Caco-2 (cell line): ENCODE measurements at regions not wholly inside any gene's neighbourhood (a gene's known extent, or its start where the extent isn't known, plus 50 kb on each side); places are given as distances from the start of the nearest gene placed in this dataset.

Source experiments
- BruUV-seq: library from RNA; stranded (reverse); fragments of 400-500 nt; replicated peaks from 2 replicates; lab custom pipeline; 2021; lab: Mats Ljungman, UMichigan
- CTCF ChIA-PET: fragments of 300-600 bp; sonication (Branson Sonifier 250); formaldehyde crosslinking; loops from one replicate; lab custom pipeline; 2022; ENCODE audit warnings: antibody characterized with exemption; lab: Charles Lee
- POLR2A ChIA-PET: fragments of 300-600 bp; sonication (Branson Sonifier 250); formaldehyde crosslinking; loops from one replicate; lab custom pipeline; 2022; ENCODE audit warnings: antibody characterized with exemption; lab: Charles Lee
- DNase-seq, 2 experiments: peaks; one replicate each; pipeline versions ENCODE4 v3.0.0 to v3.0.0-alpha.2; 2020 to 2022
- H3K27me3 ChIP-seq: replicated peaks from 2 replicates; pipeline ENCODE4 v1.6.0; 2011; ENCODE audit warnings: low read length; ENCODE audit not compliant: control insufficient read depth, insufficient read depth
- H3K36me3 ChIP-seq: 2 replicates; pipeline ENCODE4 v1.5.1; 2011; ENCODE audit warnings: low read length; ENCODE audit not compliant: control insufficient read depth, insufficient read depth
- H3K4me1 ChIP-seq: fragments of 250-450 bp; sonication (Bioruptor Pico); 2 replicates; pipeline ENCODE4 v1.5.1; 2020; ENCODE audit warnings: mild to moderate bottlenecking
- H3K4me3 ChIP-seq: 2 replicates; pipeline ENCODE4 v1.5.1; 2011; ENCODE audit warnings: low read depth, mild to moderate bottlenecking, control low read depth, low read length
- H3K9me3 ChIP-seq: fragments of 250-450 bp; sonication (Bioruptor Pico); 2 replicates; pipeline ENCODE4 v1.5.1; 2020; ENCODE audit warnings: mild to moderate bottlenecking, moderate library complexity
- H3K27ac Mint-ChIP-seq: one replicate; pipeline ENCODE4 v1.8.0; 2022; ENCODE audit warnings: mixed read lengths; ENCODE audit not compliant: unreplicated experiment
- H3K27me3 Mint-ChIP-seq: one replicate; pipeline ENCODE4 v1.8.0; 2022; ENCODE audit warnings: mixed read lengths; ENCODE audit not compliant: insufficient read depth, unreplicated experiment
- H3K36me3 Mint-ChIP-seq: one replicate; pipeline ENCODE4 v1.8.0; 2022; ENCODE audit warnings: mild to moderate bottlenecking, mixed read lengths; ENCODE audit not compliant: insufficient read depth, unreplicated experiment
- H3K4me1 Mint-ChIP-seq: one replicate; pipeline ENCODE4 v1.8.0; 2022; ENCODE audit warnings: low read depth, mixed read lengths; ENCODE audit not compliant: unreplicated experiment
- H3K4me3 Mint-ChIP-seq: one replicate; pipeline ENCODE4 v1.8.0; 2022; ENCODE audit warnings: mild to moderate bottlenecking, moderate library complexity, mixed read lengths; ENCODE audit not compliant: unreplicated experiment
- H3K9me3 Mint-ChIP-seq: one replicate; pipeline ENCODE4 v1.8.0; 2022; ENCODE audit warnings: mixed read lengths; ENCODE audit not compliant: unreplicated experiment
- intact Hi-C: fragments of 100-400 bp; cut with micrococcal nuclease; formaldehyde crosslinking; loops from one replicate; pipeline ENCODE4 v1.10.0; 2022; ENCODE audit not compliant: unreplicated experiment
- TF ChIP-seq, protein P1 (sequence below), 2 experiments: fragments of 200-600 bp in 1 of 2; IDR thresholded peaks; 1 replicate in 1 of 2; 2 replicates in 1 of 2; pipeline versions ENCODE4 v1.5.1 to v1.8.0; 2011 to 2022; ENCODE audit warnings: antibody characterized with exemption in 1 of 2, control low read depth in 1 of 2, inconsistent platforms in 1 of 2, low read depth in 1 of 2, low read length in 1 of 2, mild to moderate bottlenecking in 1 of 2, moderate library complexity in 1 of 2; ENCODE audit not compliant: insufficient read depth in 1 of 2, severe bottlenecking in 1 of 2, unreplicated experiment in 1 of 2

GRCh38 chr7:67542916-67543315 lies 546.3 kb downstream of the TYW1 start:
- H3K4me1 Mint-ChIP-seq = no peaks in the 10 kb centered on the region
- H3K9me3 Mint-ChIP-seq = no peaks in the 10 kb centered on the region
- H3K27me3 Mint-ChIP-seq = no peaks in the 10 kb centered on the region
- Histone ChIP-seq H3K27me3 (no peaks in the 10 kb centered on the region), H3K4me3 (no peak overlapping the region), H3K9me3 (no peaks in the 10 kb centered on the region), H3K4me1 (no peaks in the 10 kb centered on the region), H3K36me3 (no peaks in the 10 kb centered on the region)
- POLR2A ChIA-PET = no interaction called here
- no peaks in the 10 kb centered on the region for H3K36me3 Mint-ChIP-seq
- no TSS peak for BruUV-seq
- intact Hi-C loops = no loop called here
- TF ChIP-seq, protein P1, sequence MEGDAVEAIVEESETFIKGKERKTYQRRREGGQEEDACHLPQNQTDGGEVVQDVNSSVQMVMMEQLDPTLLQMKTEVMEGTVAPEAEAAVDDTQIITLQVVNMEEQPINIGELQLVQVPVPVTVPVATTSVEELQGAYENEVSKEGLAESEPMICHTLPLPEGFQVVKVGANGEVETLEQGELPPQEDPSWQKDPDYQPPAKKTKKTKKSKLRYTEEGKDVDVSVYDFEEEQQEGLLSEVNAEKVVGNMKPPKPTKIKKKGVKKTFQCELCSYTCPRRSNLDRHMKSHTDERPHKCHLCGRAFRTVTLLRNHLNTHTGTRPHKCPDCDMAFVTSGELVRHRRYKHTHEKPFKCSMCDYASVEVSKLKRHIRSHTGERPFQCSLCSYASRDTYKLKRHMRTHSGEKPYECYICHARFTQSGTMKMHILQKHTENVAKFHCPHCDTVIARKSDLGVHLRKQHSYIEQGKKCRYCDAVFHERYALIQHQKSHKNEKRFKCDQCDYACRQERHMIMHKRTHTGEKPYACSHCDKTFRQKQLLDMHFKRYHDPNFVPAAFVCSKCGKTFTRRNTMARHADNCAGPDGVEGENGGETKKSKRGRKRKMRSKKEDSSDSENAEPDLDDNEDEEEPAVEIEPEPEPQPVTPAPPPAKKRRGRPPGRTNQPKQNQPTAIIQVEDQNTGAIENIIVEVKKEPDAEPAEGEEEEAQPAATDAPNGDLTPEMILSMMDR (IDR thresholded peaks at IDR 0.05; ENCODE audit: insufficient read depth in 1 of 2, low read depth in 1 of 2, low read length in 1 of 2, severe bottlenecking in 1 of 2, unreplicated experiment in 1 of 2) = no peak
- no peak overlapping the region for H3K4me3 Mint-ChIP-seq
- CTCF ChIA-PET = no interaction called here
- DNase-seq = no peak
- H3K27ac Mint-ChIP-seq = no peak overlapping the region

- Mint-ChIP-seq H3K4me3 (no peak overlapping the region), H3K27me3 (no peaks in the 10 kb centered on the region), H3K9me3 (no peaks in the 10 kb centered on the region), H3K27ac (no peak overlapping the region), H3K36me3 (no peaks in the 10 kb centered on the region), H3K4me1 (no peaks in the 10 kb centered on the region)
- no TSS peak for BruUV-seq
- H3K36me3 ChIP-seq = no peaks in the 10 kb centered on the region
- no peaks in the 10 kb centered on the region for H3K9me3 ChIP-seq
- DNase-seq = no peak
- intact Hi-C loops = no loop called here
- H3K4me3 ChIP-seq = no peak overlapping the region
- ChIA-PET CTCF (no interaction called here), POLR2A (no interaction called here)
- TF ChIP-seq, protein P1 (IDR thresholded peaks at IDR 0.05; ENCODE audit: insufficient read depth in 1 of 2, low read depth in 1 of 2, low read length in 1 of 2, severe bottlenecking in 1 of 2, unreplicated experiment in 1 of 2) = no peak
- no peaks in the 10 kb centered on the region for H3K4me1 ChIP-seq
- no peaks in the 10 kb centered on the region for H3K27me3 ChIP-seq
Observed at GRCh38 chr7:67547183-67547907, 550.7 kb downstream of the TYW1 start.

GRCh38 chr7:67549126-67549525 lies 552.5 kb downstream of the TYW1 start:
- no peaks in the 10 kb centered on the region for H3K9me3 Mint-ChIP-seq
- no peaks in the 10 kb centered on the region for H3K36me3 Mint-ChIP-seq
- no peak overlapping the region for H3K27ac Mint-ChIP-seq
- H3K27me3 Mint-ChIP-seq = no peaks in the 10 kb centered on the region
- no peak for DNase-seq
- POLR2A ChIA-PET = no interaction called here
- Histone ChIP-seq H3K9me3 (no peaks in the 10 kb centered on the region), H3K4me1 (no peaks in the 10 kb centered on the region), H3K4me3 (no peak overlapping the region), H3K27me3 (no peaks in the 10 kb centered on the region), H3K36me3 (no peaks in the 10 kb centered on the region)
- TF ChIP-seq, protein P1 (IDR thresholded peaks at IDR 0.05; ENCODE audit: insufficient read depth in 1 of 2, low read depth in 1 of 2, low read length in 1 of 2, severe bottlenecking in 1 of 2, unreplicated experiment in 1 of 2) = no peak
- intact Hi-C loops = no loop called here
- BruUV-seq = no TSS peak
- CTCF ChIA-PET = no interaction called here
- no peak overlapping the region for H3K4me3 Mint-ChIP-seq
- H3K4me1 Mint-ChIP-seq = no peaks in the 10 kb centered on the region
